ENCODE measurements at regions not wholly inside any gene's neighbourhood (a gene's known extent, or its start where the extent isn't known, plus 50 kb on each side); places are given as distances from the start of the nearest gene placed in this dataset.

DNA sequence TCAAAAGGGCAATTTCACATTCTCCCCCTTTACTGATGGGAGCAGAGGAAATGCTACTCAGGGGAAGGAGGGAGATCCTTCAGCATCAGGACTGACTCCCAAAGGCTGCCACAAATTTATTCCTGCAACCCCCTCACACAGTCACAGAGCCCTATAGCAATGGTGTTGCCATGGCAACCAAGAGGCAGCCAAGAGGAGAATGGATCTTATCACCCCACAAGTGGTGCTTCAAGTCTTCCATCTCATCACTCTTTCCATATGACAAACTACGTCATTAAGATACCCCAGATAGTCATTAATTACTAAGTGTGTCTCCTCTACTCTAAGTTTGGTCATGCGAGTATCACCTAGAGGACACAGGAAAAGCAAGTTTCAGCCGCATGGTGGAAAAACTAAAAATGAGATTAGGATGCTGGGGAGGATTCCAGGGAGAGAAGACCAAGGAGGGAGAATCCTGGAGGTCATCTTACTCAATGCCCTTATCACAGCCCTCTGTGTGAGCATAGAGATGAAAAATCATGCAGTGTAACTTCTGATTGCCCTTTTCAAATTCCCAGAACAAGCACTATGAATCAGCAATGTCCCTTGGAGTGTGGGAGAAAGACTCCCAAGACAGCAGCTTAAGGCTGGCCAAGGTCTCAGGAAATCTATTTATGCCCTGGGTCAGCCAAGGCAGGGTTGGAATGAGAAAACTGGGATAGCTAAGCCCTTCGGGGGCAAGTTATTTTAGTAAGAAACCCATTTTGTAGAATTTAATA, 885.7 kb upstream of the KLHL29 start:
- no peak for TF ChIP-seq CTCF (conservative IDR thresholded peaks at IDR 0.05)
- TF ChIP-seq ZFX (IDR thresholded peaks at IDR 0.05), result no peak

Measured in C4-2B (cell line).